HG03095 (cell line): ENCODE measurements at regions not wholly inside any gene's neighbourhood (a gene's known extent, or its start where the extent isn't known, plus 50 kb on each side); places are given as distances from the start of the nearest gene placed in this dataset.
"Not testable (repeated sequence)": the region's sequence is repeated elsewhere in the genome, so short reads cannot be mapped to it uniquely, and the experiment has no call there.

Experiments used
- ATAC-seq: cut with Tn5 transposase; IDR thresholded peaks from one replicate; pipeline ENCODE4 v1.9.1; 2021; ENCODE audit warnings: moderate library complexity; ENCODE audit not compliant: unreplicated experiment

- no peak for ATAC-seq
These were observed 92.2 kb upstream of the H2AZ1 start for GRCh38 chr4:100042235-100042634.

- ATAC-seq: no peak
These were observed 91.6 kb upstream of the H2AZ1 start for GRCh38 chr4:100041646-100042045.

- ATAC-seq: no peak
These were observed 84.1 kb upstream of the H2AZ1 start for GRCh38 chr4:100034023-100034664.

- ATAC-seq: no peak
These were observed 76.0 kb upstream of the H2AZ1 start for GRCh38 chr4:100026066-100026465.

GRCh38 chr4:100023800-100024199 lies 73.7 kb upstream of the H2AZ1 start:
- no peak for ATAC-seq

- ATAC-seq: no peak
These were observed 72.7 kb upstream of the H2AZ1 start for GRCh38 chr4:100022792-100023222.

GRCh38 chr4:100019821-100020220 lies 69.7 kb upstream of the H2AZ1 start:
- no peak for ATAC-seq

GRCh38 chr4:100017637-100018310 lies 67.7 kb upstream of the H2AZ1 start:
- ATAC-seq: peak; percentile 75

- no peak for ATAC-seq
These were observed 66.1 kb upstream of the H2AZ1 start for GRCh38 chr4:100016191-100016590.

GRCh38 chr4:100014616-100015015 lies 64.5 kb upstream of the H2AZ1 start:
- no peak for ATAC-seq

- ATAC-seq: no peak
These were observed 59.4 kb upstream of the H2AZ1 start for GRCh38 chr4:100009490-100009889.

- no peak for ATAC-seq
These were observed 58.0 kb upstream of the H2AZ1 start for GRCh38 chr4:100008048-100008447.

GRCh38 chr4:100006161-100006560 lies 56.1 kb upstream of the H2AZ1 start:
- not testable (repeated sequence) for ATAC-seq
